ENCODE measurements at regions not wholly inside any gene's neighbourhood (a gene's known extent, or its start where the extent isn't known, plus 50 kb on each side); places are given as distances from the start of the nearest gene placed in this dataset.
"Not testable (repeated sequence)": the region's sequence is repeated elsewhere in the genome, so short reads cannot be mapped to it uniquely, and the experiment has no call there.

DNA sequence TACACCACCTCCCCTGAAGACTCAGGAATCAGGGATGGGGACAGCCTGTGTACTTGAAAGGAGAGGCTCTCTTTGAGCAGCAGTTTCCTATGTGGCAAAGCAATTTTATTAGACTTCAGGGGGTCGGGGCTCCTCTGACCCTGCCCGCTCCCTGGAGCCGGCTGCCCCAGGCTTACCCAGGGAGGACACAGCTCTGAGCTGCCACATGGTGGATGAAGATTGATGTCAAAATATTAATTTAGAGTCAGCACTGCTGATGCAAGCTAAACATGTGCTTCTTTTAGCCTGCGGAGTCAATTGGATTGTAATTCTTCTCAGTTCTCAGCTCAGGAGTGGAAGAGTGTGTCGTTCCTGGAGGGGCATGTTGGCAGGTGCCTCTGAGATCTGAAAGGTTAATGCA lies 606.1 kb downstream of the KIF4B start:
- DNase-seq: no peak

- DNase-seq: no peak
Measured at GRCh38 chr5:155620821-155621410, 607.4 kb downstream of the KIF4B start.

GRCh38 chr5:155624597-155625241 lies 611.2 kb downstream of the KIF4B start:
- DNase-seq: no peak

DNA sequence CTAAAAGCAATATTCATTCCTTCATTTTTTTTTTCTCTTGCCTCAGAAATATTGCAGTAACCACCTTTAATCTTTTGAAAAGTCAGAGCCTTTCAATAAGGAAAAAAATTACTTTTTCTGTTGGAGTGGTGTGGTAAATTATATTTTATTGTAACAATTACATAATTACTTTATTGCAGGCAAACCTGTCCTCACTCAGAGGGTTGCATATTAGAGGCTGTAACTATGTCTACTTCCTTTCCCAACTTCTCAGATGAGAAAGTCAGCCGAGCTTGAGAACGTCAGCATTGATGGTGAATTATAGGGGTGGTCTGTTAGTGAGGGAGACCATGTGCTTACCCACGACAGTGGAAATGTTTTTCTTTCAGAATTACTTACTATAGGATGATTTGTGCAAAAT lies 611.8 kb downstream of the KIF4B start:
- no peak for DNase-seq

DNA sequence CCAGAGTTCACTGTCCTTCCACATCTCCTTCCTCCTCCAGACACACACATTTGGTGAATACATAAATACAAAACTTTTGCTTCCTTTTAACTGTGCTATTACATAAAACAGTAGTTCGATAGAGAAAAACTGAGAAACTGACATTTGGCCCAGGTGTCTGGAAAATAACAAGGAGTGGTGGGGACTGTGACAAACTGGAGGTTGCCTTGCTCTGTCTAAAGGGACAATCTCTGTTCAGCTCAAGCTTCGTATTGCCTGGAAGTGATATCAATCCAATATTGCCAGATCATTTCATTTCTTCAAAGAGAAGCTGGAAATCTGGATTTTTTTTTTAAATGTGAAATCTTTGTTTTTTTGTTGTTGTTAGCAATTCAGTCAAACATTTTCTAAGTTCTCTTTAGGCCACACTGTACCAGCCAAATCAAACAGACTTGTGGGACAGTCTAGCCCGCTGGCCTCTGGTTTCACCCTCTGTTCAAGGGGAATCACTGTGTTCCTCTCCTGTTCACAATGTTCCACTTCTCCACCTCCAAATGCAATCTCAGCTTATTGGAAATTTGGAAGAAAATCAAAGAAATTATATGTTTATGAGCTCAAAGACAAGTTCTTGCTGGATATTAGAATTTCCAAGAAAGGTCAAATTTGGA lies 612.5 kb downstream of the KIF4B start:
- DNase-seq: no peak

DNA sequence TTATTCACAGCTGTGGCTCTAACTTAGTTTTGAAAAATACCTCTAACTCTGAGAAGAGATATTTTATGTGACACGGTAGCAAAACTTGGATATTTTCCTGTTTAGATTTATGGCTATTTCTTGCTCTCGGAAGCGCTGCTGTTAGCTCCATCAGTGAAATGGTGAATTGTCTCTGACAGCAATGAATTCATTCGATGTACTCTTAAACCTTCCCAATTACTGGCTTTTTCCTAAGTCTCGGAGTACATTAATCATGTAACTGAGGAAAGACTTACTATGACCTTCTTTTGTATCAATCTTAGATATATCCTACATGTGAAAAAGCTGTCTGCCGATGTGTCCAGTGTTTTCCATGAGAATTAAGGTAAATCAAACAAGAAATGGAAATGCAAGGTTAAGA lies 613.0 kb downstream of the KIF4B start:
- DNase-seq: peak in 1 of 3 donors; percentile 9

GRCh38 chr5:155628346-155628745 lies 614.8 kb downstream of the KIF4B start:
- no peak for DNase-seq

- DNase-seq: no peak
Measured at GRCh38 chr5:155629597-155629996, 616.0 kb downstream of the KIF4B start.

GRCh38 chr5:155631116-155631515 lies 617.6 kb downstream of the KIF4B start:
- peak in 2 of 3 donors; percentile 2 to 3 for DNase-seq

DNA sequence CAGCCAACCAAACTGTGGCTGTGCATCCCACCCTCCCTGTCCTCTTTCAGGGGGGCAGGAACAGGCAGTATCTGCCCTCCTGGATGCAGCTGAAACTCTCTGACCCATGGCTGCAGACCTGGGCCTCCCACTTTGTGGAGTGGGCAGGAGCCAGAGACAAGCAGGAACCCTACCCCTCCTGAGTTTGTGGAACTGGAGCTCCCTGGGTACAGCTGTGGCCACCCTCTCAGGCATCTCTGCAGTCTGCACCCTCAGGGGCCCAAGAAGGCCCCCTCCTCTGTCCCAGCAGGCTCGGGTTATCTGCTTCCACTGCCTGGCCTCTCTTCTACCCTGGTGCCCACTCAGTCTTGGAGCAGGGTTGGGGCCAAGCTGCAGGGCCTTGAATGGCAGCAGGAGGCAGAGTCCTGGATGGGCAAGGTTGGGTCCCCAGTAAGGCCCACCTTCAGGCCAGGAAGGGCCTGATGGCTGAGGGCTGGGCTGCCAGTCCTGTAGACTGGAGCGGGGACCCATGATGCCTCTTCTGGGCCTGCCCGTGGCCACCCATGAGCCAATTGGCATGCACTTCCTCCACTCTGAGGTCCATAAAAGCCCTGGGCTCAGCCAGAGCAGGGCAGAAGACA lies 619.9 kb downstream of the KIF4B start:
- no peak for DNase-seq

DNA sequence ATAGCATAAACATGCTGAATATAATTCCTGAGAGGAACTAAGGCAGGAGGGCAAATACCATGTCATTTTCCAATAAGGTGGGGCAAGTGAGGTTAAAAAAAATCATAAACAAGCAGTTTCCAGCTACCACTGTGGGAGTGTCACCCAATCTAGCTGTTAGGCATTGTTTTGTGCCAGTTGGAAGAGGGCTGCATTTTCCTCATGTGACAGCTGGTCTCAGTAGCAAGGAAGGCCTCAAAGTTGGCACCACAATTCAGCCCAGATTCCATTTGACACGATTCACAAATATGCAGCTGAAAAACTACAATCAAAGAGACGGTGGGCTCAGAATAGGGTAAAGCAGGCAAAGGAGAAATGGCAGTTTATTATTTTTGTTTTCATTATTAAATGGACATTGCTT lies 636.1 kb downstream of the KIF4B start:
- DNase-seq: peak; percentile 12 to 19 (median 17)

DNA sequence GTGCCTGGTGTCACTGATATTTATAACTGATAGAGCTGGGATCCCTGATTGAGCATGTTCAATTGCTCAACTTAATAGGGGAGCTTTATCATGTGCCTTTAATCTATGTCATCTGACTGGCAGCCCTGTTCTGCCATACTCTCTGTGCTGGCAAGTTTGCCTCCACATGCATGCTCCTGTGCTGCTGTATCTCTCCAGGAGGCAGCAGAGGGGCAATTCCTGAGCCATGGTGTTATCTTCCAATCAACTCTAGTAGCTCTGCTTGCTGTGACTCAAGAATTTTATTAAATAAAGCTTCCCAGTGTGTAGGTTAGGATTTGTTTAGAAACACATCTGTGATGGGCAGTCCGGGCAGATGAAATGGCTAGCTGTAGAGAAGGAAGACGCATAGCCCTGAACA lies 642.0 kb downstream of the KIF4B start:
- no peak for DNase-seq

- DNase-seq: no peak
Measured at GRCh38 chr5:155661859-155662258, 648.3 kb downstream of the KIF4B start.

DNA sequence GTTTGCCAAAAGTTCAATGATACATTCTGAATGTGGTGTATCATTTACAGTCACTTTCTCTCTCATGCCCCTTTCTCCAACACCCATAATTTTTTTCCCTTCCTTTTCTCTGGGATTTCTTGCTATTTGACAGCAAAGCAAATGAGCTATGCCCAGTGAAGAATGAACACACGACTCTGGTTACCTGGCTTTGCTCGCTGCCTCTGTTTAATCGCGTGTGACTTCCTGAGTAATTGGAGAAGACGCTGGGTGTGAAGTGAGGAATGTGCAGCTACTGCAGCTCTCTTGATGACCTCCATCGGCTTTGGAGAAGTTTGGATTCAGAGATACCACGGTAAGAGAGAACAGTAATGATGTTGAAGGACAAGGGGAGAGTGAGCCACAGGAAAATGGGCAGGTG lies 651.8 kb downstream of the KIF4B start:
- DNase-seq: no peak

- not testable (repeated sequence) for DNase-seq
Measured at GRCh38 chr5:155672001-155672400, 655.0 kb upstream of the SGCD start.

GRCh38 chr5:155676967-155677366 lies 650.0 kb upstream of the SGCD start:
- DNase-seq: no peak

GRCh38 chr5:155678371-155678770 lies 648.6 kb upstream of the SGCD start:
- no peak for DNase-seq

DNA sequence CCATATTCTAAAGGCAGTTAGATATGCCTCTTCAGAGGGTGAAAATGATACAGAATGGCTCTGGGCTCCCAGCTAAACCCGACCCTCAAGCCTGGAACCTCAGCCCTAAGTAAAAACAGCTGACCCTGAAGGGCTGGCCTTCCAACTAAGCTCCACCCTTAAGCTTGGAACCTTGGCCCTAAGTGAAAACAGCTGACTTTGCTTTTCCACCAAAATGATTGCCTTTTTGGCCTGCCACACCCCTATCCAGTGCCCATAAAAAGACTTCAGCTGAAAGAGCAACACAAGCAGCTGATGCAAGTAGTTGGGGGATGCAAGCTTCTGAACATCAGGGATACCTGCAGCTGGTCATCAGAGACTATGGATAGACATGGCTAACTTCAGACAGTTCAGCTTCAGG lies 647.4 kb upstream of the SGCD start:
- no peak for DNase-seq

DNA sequence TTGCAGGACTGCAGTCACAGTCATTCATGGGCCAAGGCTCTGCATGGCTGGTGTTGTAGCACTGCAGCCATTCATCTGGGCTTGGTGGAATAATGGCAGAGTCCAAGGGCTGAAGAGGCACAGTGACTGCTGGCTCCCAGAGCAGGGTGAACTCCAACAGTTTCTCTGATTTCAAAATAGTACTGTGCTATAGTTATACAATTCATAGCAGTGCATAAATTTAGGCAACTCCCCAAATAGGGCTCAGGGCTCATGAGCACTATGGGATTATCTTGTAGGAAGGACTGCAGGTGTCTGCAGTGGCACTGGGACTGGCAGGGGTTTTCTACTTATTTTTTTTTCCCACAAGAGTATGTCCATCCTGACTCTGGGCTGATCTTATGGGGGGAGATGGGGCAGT lies 642.5 kb upstream of the SGCD start:
- DNase-seq: no peak

DNA sequence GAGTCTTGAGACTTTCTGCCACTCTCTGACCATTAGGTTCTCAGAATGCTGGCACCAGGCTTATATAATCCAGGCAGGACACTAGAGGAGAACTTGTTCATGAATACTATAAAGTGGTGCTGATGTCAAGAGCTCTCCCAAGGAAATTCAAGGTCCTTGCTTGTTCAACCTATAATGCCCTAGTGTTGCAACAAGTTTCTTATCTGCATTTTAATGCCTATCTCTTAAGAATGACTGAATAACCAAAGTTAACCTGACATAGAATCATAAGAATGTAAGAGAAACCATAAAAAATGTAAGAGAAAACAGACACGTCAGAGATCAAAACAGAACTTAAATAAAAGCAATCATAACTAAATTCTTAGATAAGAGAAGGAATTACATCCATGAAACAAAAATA lies 640.8 kb upstream of the SGCD start:
- DNase-seq: no peak

DNA sequence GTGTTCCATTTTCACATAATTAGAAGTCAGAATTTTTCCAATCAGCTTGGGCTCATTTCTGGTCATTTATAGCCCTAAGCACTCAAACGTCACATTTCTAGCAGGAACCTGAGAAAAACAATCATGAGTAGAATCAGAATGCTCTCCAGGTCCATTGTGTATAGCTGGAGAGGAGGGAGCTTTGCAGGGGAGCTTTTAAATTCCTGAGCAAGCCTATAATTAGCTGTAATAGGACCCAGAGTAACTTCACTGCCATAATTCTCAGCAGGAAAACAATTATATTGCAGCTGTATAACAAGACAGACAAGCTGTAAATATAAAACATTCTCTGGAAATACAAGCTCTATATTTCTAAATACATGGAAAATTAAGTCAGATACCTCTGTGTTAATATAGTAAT lies 637.6 kb upstream of the SGCD start:
- DNase-seq: no peak

DNA sequence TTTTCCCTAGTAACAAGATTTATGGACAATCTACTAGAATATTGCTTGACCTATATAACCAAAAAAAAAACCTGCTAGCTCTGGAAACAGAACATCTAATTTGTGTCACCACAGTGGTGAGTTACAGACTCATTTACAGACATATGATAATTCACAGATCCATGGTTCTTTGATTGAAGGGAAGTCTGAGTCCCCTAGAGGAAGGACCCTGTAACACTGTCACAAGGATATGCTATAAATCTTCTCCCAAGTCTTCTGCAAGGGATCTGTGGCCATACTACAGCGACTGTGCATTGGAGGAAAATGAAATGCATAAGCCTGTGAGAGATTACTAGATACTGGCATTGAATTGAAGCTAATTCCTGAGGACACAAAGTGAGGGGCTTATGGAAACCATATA lies 630.6 kb upstream of the SGCD start:
- DNase-seq: no peak

- DNase-seq: no peak
Measured at GRCh38 chr5:155697236-155697635, 629.7 kb upstream of the SGCD start.
